ENCODE measurements at regions not wholly inside any gene's neighbourhood (a gene's known extent, or its start where the extent isn't known, plus 50 kb on each side); places are given as distances from the start of the nearest gene placed in this dataset.

- Histone ChIP-seq H3K79me2 (ENCODE audit: insufficient read depth) (no peaks in the 10 kb centered on the region), H2AFZ (ENCODE audit: low read depth) (no peak overlapping the region), H3K9me3 (no peaks in the 10 kb centered on the region), H3K9ac (no peak overlapping the region), H4K20me1 (ENCODE audit: insufficient read depth) (no peaks in the 10 kb centered on the region), H3K4me2 (no peak overlapping the region), H3K27me3 (ENCODE audit: insufficient read depth) (no peaks in the 10 kb centered on the region), H3K9me2 (no peaks in the 10 kb centered on the region), H3K4me1 (ENCODE audit: control insufficient read depth in 1 of 2, insufficient read depth in 2 of 2, low read depth in 1 of 2, low read length in 1 of 2) (no peaks in the 10 kb centered on the region), H3K4me3 (ENCODE audit: low read depth in 2 of 2, low read length in 1 of 2) (no peak overlapping the region), H3F3A (replicated peaks; ENCODE audit: insufficient read depth) (no peaks in the 10 kb centered on the region), H3K36me3 (replicated peaks in 1 of 2; ENCODE audit: control insufficient read depth in 1 of 2, insufficient read depth in 2 of 2, low read length in 1 of 2) (no peaks in the 10 kb centered on the region), H3K27ac (ENCODE audit: low read depth in 2 of 2, low read length in 1 of 2) (no peak overlapping the region)
- TF ChIP-seq EZH2phosphoT487 (IDR thresholded peaks at IDR 0.05; ENCODE audit: borderline replicate concordance, low read depth) = no peak
- TF ChIP-seq TCF12 (IDR thresholded peaks at IDR 0.05) = no peak
- TF ChIP-seq CHD2 (IDR thresholded peaks at IDR 0.05; ENCODE audit: low read length, partially characterized antibody) = no peak
- TF ChIP-seq IRF3 (IDR thresholded peaks at IDR 0.05; ENCODE audit: low read depth, low read length) = no peak
- TF ChIP-seq RCOR1 (IDR thresholded peaks at IDR 0.05; ENCODE audit: low read length) = no peak
- TF ChIP-seq USF1 (IDR thresholded peaks at IDR 0.05; ENCODE audit: borderline replicate concordance, low read depth) = no peak
- TF ChIP-seq GATA2 (CRISPR knock-in tag; IDR thresholded peaks at IDR 0.05) = no peak
- no peak for TF ChIP-seq YY1 (IDR thresholded peaks at IDR 0.05; ENCODE audit: low read depth)
- TF ChIP-seq TEAD4 (IDR thresholded peaks at IDR 0.05; ENCODE audit: borderline replicate concordance, insufficient read depth) = no peak
- no peak for TF ChIP-seq TAF1 (IDR thresholded peaks at IDR 0.05; ENCODE audit: borderline replicate concordance, low read depth, low read length)
- TF ChIP-seq FOXM1 (IDR thresholded peaks at IDR 0.05; ENCODE audit: low read depth) = no peak
- TF ChIP-seq CTCF (IDR thresholded peaks at IDR 0.05) = no peak
- no peak for TF ChIP-seq FOXJ3 (CRISPR knock-in tag; IDR thresholded peaks at IDR 0.05)
- no peak for TF ChIP-seq NFIC (IDR thresholded peaks at IDR 0.05; ENCODE audit: borderline replicate concordance)
- TF ChIP-seq MAX (IDR thresholded peaks at IDR 0.05; ENCODE audit: low read depth) = no peak
- WGBS (ENCODE audit: low lambda C conversion rate) = 38% methylated on average over 1 of the region's 1 CpG
- CTCF ChIA-PET = no interaction called here
- POLR2A ChIA-PET = no interaction called here
- no peak for DNase-seq
Measured at GRCh38 chr2:155770516-155770915, 562.0 kb downstream of the NR4A2 start.
